ENCODE measurements at regions not wholly inside any gene's neighbourhood (a gene's known extent, or its start where the extent isn't known, plus 50 kb on each side); places are given as distances from the start of the nearest gene placed in this dataset.

GRCh38 chr11:112377946-112378345 is 117.3 kb upstream of the PLET1 start:
- H3K36me3 ChIP-seq = no peaks in the 10 kb centered on the region
- H3K9me3 ChIP-seq = peaks cover 0 to under 1% (median 0%) of the 10 kb centered on the region in 12 donors
- intact Hi-C loops (cut with DNase I) = no loop called here
- ATAC-seq = no peak
- no peak overlapping the region for H3K4me3 ChIP-seq
- no peak overlapping the region for H3K27ac ChIP-seq
- no peak for DNase-seq
- no peaks in the 10 kb centered on the region for H3K4me1 ChIP-seq
- no peaks in the 10 kb centered on the region for H3K27me3 ChIP-seq
- 85 to 93% (median 89%) methylated on average over 4 of the region's 4 CpGs for WGBS, 4 donors
- no peak for TF ChIP-seq CTCF (IDR thresholded peaks at IDR 0.05)
- TF ChIP-seq POLR2A (IDR thresholded peaks at IDR 0.05) = no peak

GRCh38 chr11:112380464-112380863 is 119.8 kb upstream of the PLET1 start:
- no peak overlapping the region for H3K4me3 ChIP-seq
- H3K4me1 ChIP-seq = no peaks in the 10 kb centered on the region
- WGBS, 4 donors = 91 to 97% (median 92%) methylated on average over 9 of the region's 9 CpGs
- no peaks in the 10 kb centered on the region for H3K27me3 ChIP-seq
- intact Hi-C loops (cut with DNase I) = no loop called here
- no peaks in the 10 kb centered on the region for H3K36me3 ChIP-seq
- ATAC-seq (no peak), DNase-seq (no peak)
- H3K9me3 ChIP-seq = no peaks in the 10 kb centered on the region
- TF ChIP-seq POLR2A (IDR thresholded peaks at IDR 0.05) (no peak), CTCF (IDR thresholded peaks at IDR 0.05) (no peak)
- no peak overlapping the region for H3K27ac ChIP-seq

- DNase-seq (no peak), ATAC-seq (no peak)
- Histone ChIP-seq H3K9me3 (peaks cover 0 to 8% (median 0%) of the 10 kb centered on the region in 12 donors), H3K4me1 (no peaks in the 10 kb centered on the region), H3K4me3 (no peak overlapping the region), H3K27me3 (no peaks in the 10 kb centered on the region), H3K36me3 (no peaks in the 10 kb centered on the region), H3K27ac (no peak overlapping the region)
- intact Hi-C loops (cut with DNase I) = no loop called here
- WGBS, 4 donors = 75 to 82% (median 77%) methylated on average over 5 of the region's 5 CpGs
- TF ChIP-seq CTCF (IDR thresholded peaks at IDR 0.05) (no peak), POLR2A (IDR thresholded peaks at IDR 0.05) (no peak)
Observed at GRCh38 chr11:112381578-112381977, 120.9 kb upstream of the PLET1 start.

- 62 to 73% (median 68%) methylated on average over 4 to 5 of the region's 5 CpGs for WGBS, 4 donors
- Histone ChIP-seq H3K27ac (no peak overlapping the region), H3K9me3 (peaks cover 0 to 8% (median 0%) of the 10 kb centered on the region in 12 donors), H3K27me3 (no peaks in the 10 kb centered on the region), H3K36me3 (no peaks in the 10 kb centered on the region), H3K4me1 (no peaks in the 10 kb centered on the region), H3K4me3 (no peak overlapping the region)
- DNase-seq = no peak
- ATAC-seq = no peak
- intact Hi-C loops (cut with DNase I) = no loop called here
- TF ChIP-seq POLR2A (IDR thresholded peaks at IDR 0.05) (no peak), CTCF (IDR thresholded peaks at IDR 0.05) (no peak)
Observed at GRCh38 chr11:112382561-112382960, 121.9 kb upstream of the PLET1 start.
